ENCODE measurements at regions not wholly inside any gene's neighbourhood (a gene's known extent, or its start where the extent isn't known, plus 50 kb on each side); places are given as distances from the start of the nearest gene placed in this dataset.

- no peak for DNase-seq (ENCODE audit: low read depth in 2 of 2)
Observed at GRCh38 chr16:82412770-82413169, 214.0 kb upstream of the CDH13 start.

DNA sequence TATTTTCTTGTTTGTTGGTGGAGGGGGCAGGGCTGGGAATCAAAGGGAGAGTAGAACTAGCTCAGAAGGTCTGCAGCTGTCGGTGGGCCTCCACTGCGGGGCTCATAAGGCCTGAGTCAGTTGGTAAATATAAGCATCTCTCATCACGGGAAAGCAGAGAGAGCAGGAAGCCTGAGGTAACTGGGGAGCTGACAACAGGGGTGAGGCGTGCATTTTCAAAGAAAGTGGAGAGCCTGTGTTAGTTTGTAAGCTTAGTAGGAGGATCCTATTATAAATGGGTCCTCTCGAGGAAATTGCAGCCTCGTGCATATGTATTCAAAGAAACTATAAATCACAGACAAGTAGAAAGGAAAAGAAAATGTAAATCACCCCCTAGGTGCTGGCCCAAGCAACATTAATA, 221.0 kb upstream of the CDH13 start:
- DNase-seq (ENCODE audit: low read depth in 2 of 2), result no peak

GRCh38 chr16:82404586-82405315, 222.0 kb upstream of the CDH13 start:
- no peak for DNase-seq (ENCODE audit: low read depth in 2 of 2)

GRCh38 chr16:82402665-82403218, 224.0 kb upstream of the CDH13 start:
- no peak for DNase-seq (ENCODE audit: low read depth in 2 of 2)

GRCh38 chr16:82400046-82400445, 226.7 kb upstream of the CDH13 start:
- no peak for DNase-seq (ENCODE audit: low read depth in 2 of 2)

GRCh38 chr16:82396509-82396908, 226.5 kb upstream of the MPHOSPH6 start:
- no peak for DNase-seq (ENCODE audit: low read depth in 2 of 2)

- no peak for DNase-seq (ENCODE audit: low read depth in 2 of 2)
Observed at GRCh38 chr16:82395212-82395611, 225.2 kb upstream of the MPHOSPH6 start.

- no peak for DNase-seq (ENCODE audit: low read depth in 2 of 2)
Observed at GRCh38 chr16:82391690-82392089, 221.7 kb upstream of the MPHOSPH6 start.

DNA sequence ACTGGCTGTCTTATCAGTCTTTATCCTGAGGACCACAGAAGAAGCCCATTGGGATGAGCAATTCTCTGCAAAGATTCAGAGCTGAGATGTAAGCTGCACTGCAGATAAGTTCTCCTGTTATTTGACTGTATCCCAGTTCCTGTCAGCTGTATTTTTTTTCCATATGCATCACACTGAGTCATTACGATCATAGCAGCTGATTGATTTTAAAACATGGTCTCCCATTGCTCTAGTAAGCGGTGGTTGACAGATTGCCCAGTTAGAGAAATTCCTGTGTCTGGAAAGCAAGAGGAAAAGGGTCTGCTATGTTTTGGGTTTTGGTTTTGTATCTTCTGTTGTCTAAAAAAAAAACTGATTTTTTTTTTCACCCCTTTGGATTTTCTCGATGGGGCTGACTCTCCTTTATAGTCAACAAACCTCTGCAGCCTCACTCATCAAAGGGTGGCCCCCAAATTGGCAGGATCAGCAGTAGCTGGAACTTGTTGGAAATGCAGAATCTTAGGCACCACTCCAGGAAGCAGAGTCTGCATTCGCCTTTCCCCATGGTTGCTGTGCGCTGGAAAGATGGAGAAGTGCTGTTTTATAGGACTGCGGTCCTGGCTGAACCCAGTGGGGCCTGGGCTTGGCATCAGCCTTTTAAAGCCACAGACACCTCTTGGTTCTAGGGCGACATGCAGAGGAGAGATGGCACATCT, 220.1 kb upstream of the MPHOSPH6 start:
- no peak for DNase-seq (ENCODE audit: low read depth in 2 of 2)

DNA sequence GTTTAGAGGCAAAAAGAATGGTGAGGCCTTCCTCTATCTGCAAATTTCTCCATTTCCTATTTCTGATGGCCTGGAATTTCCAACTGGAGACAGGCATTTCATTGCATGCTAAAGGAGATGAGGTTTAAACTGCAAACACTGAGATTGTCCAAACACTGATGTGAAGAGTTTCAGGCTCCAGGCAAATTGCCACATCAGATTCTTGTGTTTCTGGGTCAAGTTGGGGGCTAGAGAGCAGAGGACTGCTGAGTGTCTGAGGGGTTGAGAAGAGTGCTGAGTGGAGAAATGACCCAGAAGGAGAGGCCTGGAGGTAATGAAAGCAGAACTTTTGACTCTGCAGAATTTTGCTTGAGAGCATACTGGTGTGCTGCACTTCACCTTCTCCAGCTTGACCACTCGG, 216.7 kb upstream of the MPHOSPH6 start:
- no peak for DNase-seq (ENCODE audit: low read depth in 2 of 2)

GRCh38 chr16:82384949-82385348, 214.9 kb upstream of the MPHOSPH6 start:
- DNase-seq (ENCODE audit: low read depth in 2 of 2), result no peak

DNA sequence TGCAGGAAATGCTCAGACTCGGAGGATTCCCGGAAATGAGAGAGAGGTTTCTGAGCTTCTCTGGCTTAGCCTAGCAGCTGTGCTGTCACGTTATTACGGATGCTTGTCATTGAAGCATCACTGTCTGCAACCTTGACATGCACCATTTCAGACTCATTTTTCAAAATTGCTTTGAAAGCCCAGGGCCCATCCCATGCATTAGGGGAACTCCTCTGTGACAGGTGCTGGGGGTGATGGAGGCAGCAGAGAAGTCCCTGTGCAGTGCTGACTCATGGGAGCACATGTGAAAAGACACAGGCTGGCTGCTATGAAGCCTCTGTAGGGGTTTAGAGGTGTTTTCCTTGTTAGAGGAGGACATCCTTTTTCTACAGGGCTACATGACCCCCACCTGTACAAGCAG, 214.0 kb upstream of the MPHOSPH6 start:
- no peak for DNase-seq (ENCODE audit: low read depth in 2 of 2)

DNA sequence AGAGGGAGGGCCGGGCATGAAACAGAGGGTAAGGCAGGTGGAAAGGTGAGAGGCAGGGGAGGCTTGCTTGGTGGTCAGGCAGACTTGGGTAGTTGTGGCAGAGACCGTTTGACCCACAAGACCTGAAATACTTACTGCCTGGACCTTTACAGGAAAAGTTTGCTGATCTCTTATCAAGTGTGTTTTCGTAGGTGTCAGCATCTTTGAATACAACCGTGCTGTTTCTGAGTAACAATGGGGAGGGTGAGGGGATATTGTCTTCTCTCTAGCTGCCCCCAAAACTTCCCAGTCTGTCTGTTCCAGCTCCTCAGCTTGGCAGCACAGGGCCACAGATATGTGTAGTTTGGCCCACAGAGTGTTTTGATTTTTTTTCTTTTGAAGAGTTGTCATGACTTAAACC, 212.5 kb upstream of the MPHOSPH6 start:
- DNase-seq (ENCODE audit: low read depth in 2 of 2), result no peak

DNA sequence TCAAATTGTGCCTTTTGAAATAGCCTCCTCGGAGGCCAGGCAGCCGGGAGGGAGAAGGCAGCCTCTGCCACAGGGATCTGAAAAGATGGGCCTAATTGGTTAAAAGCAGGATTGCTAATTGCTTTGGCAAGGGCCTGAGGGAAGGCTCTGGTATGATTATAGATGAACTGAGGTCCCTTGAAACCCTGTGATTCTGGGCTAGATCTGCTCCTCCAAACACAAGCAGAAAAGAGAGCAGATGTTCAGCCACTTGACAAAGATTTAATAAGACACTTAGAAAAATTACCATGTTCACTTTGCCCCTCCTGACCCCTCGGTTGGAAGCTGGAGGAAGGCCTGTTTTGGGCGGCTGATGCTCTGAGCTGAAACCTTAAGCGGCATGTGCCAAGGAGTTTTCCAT, 209.5 kb upstream of the MPHOSPH6 start:
- no peak for DNase-seq (ENCODE audit: low read depth in 2 of 2)

DNA sequence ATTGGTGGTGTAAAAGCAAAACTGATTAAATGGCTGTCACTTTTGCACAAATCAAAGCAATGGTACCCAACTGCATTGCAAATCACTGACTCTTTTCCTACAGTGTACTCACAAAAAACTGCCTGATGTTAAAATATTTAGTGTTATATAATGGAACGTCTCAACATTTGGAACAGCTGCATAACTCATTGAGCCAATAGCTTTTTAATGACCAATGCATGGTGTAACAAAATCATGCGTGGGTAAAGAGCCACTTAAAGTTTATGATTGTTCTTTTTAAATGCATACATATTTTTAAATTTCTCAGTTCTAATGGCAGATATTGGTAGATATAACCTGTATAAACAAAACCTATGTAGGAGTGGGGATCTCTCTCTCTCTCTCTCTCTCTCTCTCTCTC, 204.0 kb upstream of the MPHOSPH6 start:
- no peak for DNase-seq (ENCODE audit: low read depth in 2 of 2)

GRCh38 chr16:82370282-82370681, 200.3 kb upstream of the MPHOSPH6 start:
- DNase-seq (ENCODE audit: low read depth in 2 of 2), result no peak

GRCh38 chr16:82368041-82368440, 198.0 kb upstream of the MPHOSPH6 start:
- no peak for DNase-seq (ENCODE audit: low read depth in 2 of 2)

GRCh38 chr16:82366462-82366861, 196.4 kb upstream of the MPHOSPH6 start:
- no peak for DNase-seq (ENCODE audit: low read depth in 2 of 2)

DNA sequence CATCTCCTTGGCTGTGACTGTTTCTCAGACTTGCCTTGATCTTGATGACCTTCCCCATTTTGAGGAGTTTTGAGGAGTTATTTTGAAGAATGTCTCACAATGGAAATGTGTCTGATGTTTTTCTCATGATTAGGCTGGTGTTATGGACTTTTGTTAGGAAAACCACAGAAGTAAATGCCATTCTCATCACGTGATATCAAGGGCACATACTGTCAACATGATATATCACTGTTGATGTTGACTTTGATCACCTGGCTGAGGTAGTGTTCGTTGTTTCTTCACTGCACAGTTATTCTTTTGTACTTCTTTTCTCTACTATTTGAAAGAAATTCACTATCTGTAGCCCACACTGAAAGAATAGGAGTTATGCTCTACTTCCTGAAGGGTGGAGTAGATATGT, 194.7 kb upstream of the MPHOSPH6 start:
- no peak for DNase-seq (ENCODE audit: low read depth in 2 of 2)

- no peak for DNase-seq (ENCODE audit: low read depth in 2 of 2)
Observed at GRCh38 chr16:82363026-82363816, 193.2 kb upstream of the MPHOSPH6 start.

- no peak for DNase-seq (ENCODE audit: low read depth in 2 of 2)
Observed at GRCh38 chr16:82361885-82362284, 191.9 kb upstream of the MPHOSPH6 start.

DNA sequence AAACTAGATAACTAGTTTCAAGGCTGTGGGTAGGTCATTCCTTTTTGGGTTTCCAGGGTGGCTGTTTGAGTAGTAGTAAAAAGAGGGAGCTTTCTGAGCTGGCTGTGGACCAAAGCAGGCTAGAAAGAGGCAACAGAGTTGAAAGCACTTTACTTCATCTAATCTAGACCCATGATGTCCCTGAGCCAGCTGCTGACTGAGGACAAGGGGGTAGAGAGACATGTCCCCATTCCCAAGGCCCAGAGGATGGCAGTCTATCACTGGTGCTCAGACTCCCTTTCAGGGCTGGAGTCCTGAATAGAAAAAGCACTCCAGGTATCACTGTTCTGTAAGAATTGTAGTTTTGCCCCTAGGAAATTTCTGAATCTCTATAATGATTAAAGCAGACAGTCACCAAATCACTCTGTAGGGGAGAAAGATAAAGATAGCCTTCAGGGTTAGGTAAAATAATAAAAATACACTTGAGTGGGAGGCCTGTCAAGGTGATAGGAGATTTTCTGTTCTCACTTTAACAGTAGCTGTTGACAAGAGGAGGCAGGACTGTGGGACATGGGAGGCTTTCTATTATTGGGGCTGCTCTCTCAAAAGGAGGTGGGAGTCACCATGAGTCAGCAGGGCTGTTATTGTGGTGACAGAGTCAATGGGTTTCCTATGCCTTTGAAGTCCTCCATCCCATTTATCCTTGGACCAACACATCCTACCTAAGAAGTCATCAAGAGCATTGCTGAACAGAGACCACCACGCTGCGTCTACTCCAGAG, 190.2 kb upstream of the MPHOSPH6 start:
- no peak for DNase-seq (ENCODE audit: low read depth in 2 of 2)

All from stimulated activated CD8-positive, alpha-beta memory T cell treated with anti-CD3 and anti-CD28 coated beads, Interleukin-7, amount 100 ng/mL, for 1 hour (primary cell).